ENCODE measurements at regions not wholly inside any gene's neighbourhood (a gene's known extent, or its start where the extent isn't known, plus 50 kb on each side); places are given as distances from the start of the nearest gene placed in this dataset.

DNA sequence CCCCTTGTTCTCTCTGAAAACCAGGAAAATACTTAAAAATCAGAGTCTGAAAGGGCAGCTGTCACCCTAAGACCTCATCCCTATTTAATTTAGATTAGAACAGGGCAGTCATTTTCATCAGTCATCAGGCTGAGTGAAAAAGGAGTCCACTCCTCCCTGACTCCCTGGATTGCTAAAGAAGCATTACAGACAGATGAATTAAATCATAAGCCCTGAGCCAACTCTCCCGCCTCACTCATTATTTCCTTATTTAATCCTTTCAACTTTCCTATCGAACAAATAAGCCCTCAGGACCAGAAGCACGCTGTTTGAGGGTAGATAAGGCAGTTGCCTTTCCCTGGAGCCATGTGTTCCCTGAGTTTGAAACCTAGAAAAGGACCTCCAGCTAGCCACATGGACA, 201.9 kb upstream of the ANKRD55 start:
- ATAC-seq (replicated peaks in 1 of 4) (no peak), DNase-seq (no peak)
- H3K4me1 Mint-ChIP-seq = peaks cover 0 to 7% (median 0%) of the 10 kb centered on the region in 3 donors
- Histone ChIP-seq H3K4me1 (ENCODE audit: control insufficient read depth in 1 of 2, extremely low read depth in 1 of 2, insufficient read depth in 2 of 2, low read length in 2 of 2) (no peaks in the 10 kb centered on the region), H3K27ac (ENCODE audit: low read length) (no peak overlapping the region), H3K36me3 (ENCODE audit: control insufficient read depth in 2 of 2, extremely low read depth in 1 of 2, insufficient read depth in 1 of 2, low read length in 1 of 2) (no peaks in the 10 kb centered on the region), H3K4me3 (ENCODE audit: control insufficient read depth in 1 of 2, extremely low read depth in 1 of 2, low read length in 1 of 2) (no peak overlapping the region), H3K27me3 (replicated peaks in 1 of 2; ENCODE audit: control insufficient read depth in 2 of 2, extremely low read depth in 1 of 2, insufficient read depth in 2 of 2, low read length in 1 of 2) (no peaks in the 10 kb centered on the region), H3K9me3 (no peaks in the 10 kb centered on the region)
- no peak overlapping the region for H3K4me3 Mint-ChIP-seq
- POLR2A ChIA-PET = no interaction called here
- no peaks in the 10 kb centered on the region for H3K9me3 Mint-ChIP-seq
- CTCF ChIA-PET = no interaction called here
- no peak overlapping the region for H3K27ac Mint-ChIP-seq
- H3K36me3 Mint-ChIP-seq = no peaks in the 10 kb centered on the region
- no peaks in the 10 kb centered on the region for H3K27me3 Mint-ChIP-seq
- no CpG with 5 or more reads among the region's 3 CpGs for WGBS (ENCODE audit: insufficient coverage)

- no peak overlapping the region for H3K27ac Mint-ChIP-seq
- CTCF ChIA-PET = no interaction called here
These were observed 200.0 kb upstream of the ANKRD55 start for GRCh38 chr5:56433039-56433617.

DNA sequence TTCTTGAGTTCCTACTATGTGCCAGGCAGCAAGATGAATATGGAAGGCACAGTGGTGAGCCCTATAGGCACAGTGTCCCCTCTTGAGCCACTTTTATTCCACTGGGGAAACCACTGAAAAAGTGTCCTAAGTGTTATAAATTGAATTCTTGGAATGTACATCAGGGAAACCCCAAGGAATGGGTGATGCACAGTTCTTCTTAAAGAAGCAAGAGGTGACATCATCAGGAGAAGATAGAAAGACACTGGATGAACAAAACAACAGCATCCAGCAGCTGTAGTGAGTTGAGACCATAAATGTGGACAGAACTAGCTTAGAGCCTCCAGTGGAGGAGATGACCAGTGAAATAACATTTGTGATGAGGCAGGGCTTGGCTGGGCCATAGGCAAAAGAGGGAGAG, 199.2 kb upstream of the ANKRD55 start:
- ATAC-seq (replicated peaks in 1 of 4) (no peak), DNase-seq (no peak)
- Histone ChIP-seq H3K27ac (ENCODE audit: low read length) (no peak overlapping the region), H3K36me3 (ENCODE audit: control insufficient read depth in 2 of 2, extremely low read depth in 1 of 2, insufficient read depth in 1 of 2, low read length in 1 of 2) (no peaks in the 10 kb centered on the region), H3K9me3 (no peaks in the 10 kb centered on the region), H3K4me3 (ENCODE audit: control insufficient read depth in 1 of 2, extremely low read depth in 1 of 2, low read length in 1 of 2) (no peak overlapping the region), H3K4me1 (ENCODE audit: control insufficient read depth in 1 of 2, extremely low read depth in 1 of 2, insufficient read depth in 2 of 2, low read length in 2 of 2) (no peaks in the 10 kb centered on the region), H3K27me3 (replicated peaks in 1 of 2; ENCODE audit: control insufficient read depth in 2 of 2, extremely low read depth in 1 of 2, insufficient read depth in 2 of 2, low read length in 1 of 2) (no peaks in the 10 kb centered on the region)
- Mint-ChIP-seq H3K4me3 (no peak overlapping the region), H3K27ac (no peak overlapping the region), H3K4me1 (peaks cover 0 to 7% (median 0%) of the 10 kb centered on the region in 3 donors), H3K27me3 (no peaks in the 10 kb centered on the region), H3K9me3 (no peaks in the 10 kb centered on the region), H3K36me3 (no peaks in the 10 kb centered on the region)
- ChIA-PET CTCF (no interaction called here), POLR2A (no interaction called here)

More at GRCh38 chr5:56433039-56433617, 200.0 kb upstream of the ANKRD55 start:
- H3K27ac ChIP-seq (ENCODE audit: low read length) = no peak overlapping the region
- Mint-ChIP-seq H3K9me3 (no peaks in the 10 kb centered on the region), H3K27me3 (no peaks in the 10 kb centered on the region), H3K4me3 (no peak overlapping the region), H3K36me3 (no peaks in the 10 kb centered on the region), H3K4me1 (peaks cover 0 to 7% (median 0%) of the 10 kb centered on the region in 3 donors)
- no peak overlapping the region for H3K4me3 ChIP-seq (ENCODE audit: control insufficient read depth in 1 of 2, extremely low read depth in 1 of 2, low read length in 1 of 2)
- POLR2A ChIA-PET = no interaction called here
- H3K36me3 ChIP-seq (ENCODE audit: control insufficient read depth in 2 of 2, extremely low read depth in 1 of 2, insufficient read depth in 1 of 2, low read length in 1 of 2) = no peaks in the 10 kb centered on the region
- WGBS (ENCODE audit: insufficient coverage) = no CpG with 5 or more reads among the region's 2 CpGs
- H3K27me3 ChIP-seq (replicated peaks in 1 of 2; ENCODE audit: control insufficient read depth in 2 of 2, extremely low read depth in 1 of 2, insufficient read depth in 2 of 2, low read length in 1 of 2) = no peaks in the 10 kb centered on the region
- H3K4me1 ChIP-seq (ENCODE audit: control insufficient read depth in 1 of 2, extremely low read depth in 1 of 2, insufficient read depth in 2 of 2, low read length in 2 of 2) = no peaks in the 10 kb centered on the region
- DNase-seq = no peak
- no peaks in the 10 kb centered on the region for H3K9me3 ChIP-seq
- ATAC-seq (replicated peaks in 1 of 4) = no peak

GRCh38 chr5:56430422-56430821, 197.3 kb upstream of the ANKRD55 start:
- Mint-ChIP-seq H3K4me1 (no peaks in the 10 kb centered on the region), H3K36me3 (no peaks in the 10 kb centered on the region), H3K4me3 (no peak overlapping the region), H3K9me3 (no peaks in the 10 kb centered on the region), H3K27ac (no peak overlapping the region), H3K27me3 (no peaks in the 10 kb centered on the region)
- H3K9me3 ChIP-seq = no peaks in the 10 kb centered on the region
- ChIA-PET CTCF (no interaction called here), POLR2A (no interaction called here)
- WGBS (ENCODE audit: insufficient coverage) = no CpG with 5 or more reads among the region's 1 CpG
- H3K27ac ChIP-seq (ENCODE audit: low read length) = no peak overlapping the region
- H3K4me1 ChIP-seq (ENCODE audit: control insufficient read depth in 1 of 2, extremely low read depth in 1 of 2, insufficient read depth in 2 of 2, low read length in 2 of 2) = no peaks in the 10 kb centered on the region
- H3K27me3 ChIP-seq (replicated peaks in 1 of 2; ENCODE audit: control insufficient read depth in 2 of 2, extremely low read depth in 1 of 2, insufficient read depth in 2 of 2, low read length in 1 of 2) = no peaks in the 10 kb centered on the region
- no peak overlapping the region for H3K4me3 ChIP-seq (ENCODE audit: control insufficient read depth in 1 of 2, extremely low read depth in 1 of 2, low read length in 1 of 2)
- no peaks in the 10 kb centered on the region for H3K36me3 ChIP-seq (ENCODE audit: control insufficient read depth in 2 of 2, extremely low read depth in 1 of 2, insufficient read depth in 1 of 2, low read length in 1 of 2)
- no peak for DNase-seq
- no peak for ATAC-seq (replicated peaks in 1 of 4)

GRCh38 chr5:56429110-56429561, 196.0 kb upstream of the ANKRD55 start:
- Mint-ChIP-seq H3K4me3 (no peak overlapping the region), H3K9me3 (no peaks in the 10 kb centered on the region), H3K27me3 (no peaks in the 10 kb centered on the region), H3K4me1 (no peaks in the 10 kb centered on the region), H3K36me3 (no peaks in the 10 kb centered on the region), H3K27ac (no peak overlapping the region)
- ChIA-PET CTCF (no interaction called here), POLR2A (no interaction called here)
- no peaks in the 10 kb centered on the region for H3K4me1 ChIP-seq (ENCODE audit: control insufficient read depth in 1 of 2, extremely low read depth in 1 of 2, insufficient read depth in 2 of 2, low read length in 2 of 2)
- H3K4me3 ChIP-seq (ENCODE audit: control insufficient read depth in 1 of 2, extremely low read depth in 1 of 2, low read length in 1 of 2) = no peak overlapping the region
- H3K36me3 ChIP-seq (ENCODE audit: control insufficient read depth in 2 of 2, extremely low read depth in 1 of 2, insufficient read depth in 1 of 2, low read length in 1 of 2) = no peaks in the 10 kb centered on the region
- DNase-seq (no peak), ATAC-seq (replicated peaks in 1 of 4) (no peak)
- H3K27ac ChIP-seq (ENCODE audit: low read length) = no peak overlapping the region
- no peaks in the 10 kb centered on the region for H3K9me3 ChIP-seq
- H3K27me3 ChIP-seq (replicated peaks in 1 of 2; ENCODE audit: control insufficient read depth in 2 of 2, extremely low read depth in 1 of 2, insufficient read depth in 2 of 2, low read length in 1 of 2) = no peaks in the 10 kb centered on the region
- WGBS (ENCODE audit: insufficient coverage) = 80% methylated on average over 4 of the region's 6 CpGs

GRCh38 chr5:56426693-56427092, 193.6 kb upstream of the ANKRD55 start:
- ATAC-seq (replicated peaks in 1 of 4) = no peak
- H3K9me3 Mint-ChIP-seq = peaks cover 0 to 4% (median under 1%) of the 10 kb centered on the region in 3 donors
- H3K4me1 Mint-ChIP-seq = no peaks in the 10 kb centered on the region
- no peaks in the 10 kb centered on the region for H3K27me3 Mint-ChIP-seq
- no peaks in the 10 kb centered on the region for H3K36me3 ChIP-seq (ENCODE audit: control insufficient read depth in 2 of 2, extremely low read depth in 1 of 2, insufficient read depth in 1 of 2, low read length in 1 of 2)
- H3K4me3 ChIP-seq (ENCODE audit: control insufficient read depth in 1 of 2, extremely low read depth in 1 of 2, low read length in 1 of 2) = no peak overlapping the region
- H3K4me1 ChIP-seq (ENCODE audit: control insufficient read depth in 1 of 2, extremely low read depth in 1 of 2, insufficient read depth in 2 of 2, low read length in 2 of 2) = no peaks in the 10 kb centered on the region
- no peaks in the 10 kb centered on the region for H3K36me3 Mint-ChIP-seq
- no peak for DNase-seq
- 100% methylated on average over 1 of the region's 4 CpGs for WGBS (ENCODE audit: insufficient coverage)
- no peak overlapping the region for H3K4me3 Mint-ChIP-seq
- no peaks in the 10 kb centered on the region for H3K27me3 ChIP-seq (replicated peaks in 1 of 2; ENCODE audit: control insufficient read depth in 2 of 2, extremely low read depth in 1 of 2, insufficient read depth in 2 of 2, low read length in 1 of 2)
- H3K27ac ChIP-seq (ENCODE audit: low read length) = no peak overlapping the region
- ChIA-PET CTCF (no interaction called here), POLR2A (no interaction called here)
- H3K9me3 ChIP-seq = no peaks in the 10 kb centered on the region
- no peak overlapping the region for H3K27ac Mint-ChIP-seq
